SK-N-SH (cell line): ENCODE measurements at regions not wholly inside any gene's neighbourhood (a gene's known extent, or its start where the extent isn't known, plus 50 kb on each side); places are given as distances from the start of the nearest gene placed in this dataset.

ENCODE experiments used
- EP300 ChIP-seq, 2 experiments: IDR thresholded peaks; 2 replicates each; pipeline versions ENCODE4 v1.4.0 to v1.6.1; 2012; ENCODE audit warnings: borderline replicate concordance in 1 of 2, low read depth in 1 of 2, low read length in 1 of 2
- FOSL2 ChIP-seq: IDR thresholded peaks from 2 replicates; pipeline ENCODE4 v1.4.0; 2012; ENCODE audit warnings: low read depth, mild to moderate bottlenecking, moderate library complexity, borderline replicate concordance
- GABPA ChIP-seq: IDR thresholded peaks from 2 replicates; pipeline ENCODE4 v1.4.0; 2012; ENCODE audit warnings: low read depth, mild to moderate bottlenecking
- POLR2AphosphoS5 ChIP-seq: IDR thresholded peaks from 2 replicates; pipeline ENCODE4 v1.6.1; 2012; ENCODE audit warnings: low read depth, low read length
- RAD21 ChIP-seq: IDR thresholded peaks from 2 replicates; pipeline ENCODE4 v1.6.1; 2012; ENCODE audit warnings: mild to moderate bottlenecking, low read length
- RCOR1 ChIP-seq: fragments of 150-350 bp; IDR thresholded peaks from 2 replicates; pipeline ENCODE4 v1.6.1; 2017; ENCODE audit warnings: antibody characterized with exemption, low read length
- RFX5 ChIP-seq: IDR thresholded peaks from 2 replicates; pipeline ENCODE4 v1.6.1; 2012; ENCODE audit warnings: mild to moderate bottlenecking, improper control_type of control experiment, low read length
- SMC3 ChIP-seq: IDR thresholded peaks from 2 replicates; pipeline ENCODE4 v1.6.1; 2012; ENCODE audit warnings: low read depth, low read length, improper control_type of control experiment
- TAF1 ChIP-seq: IDR thresholded peaks from 2 replicates; pipeline ENCODE4 v1.6.1; 2012; ENCODE audit warnings: low read depth, mild to moderate bottlenecking, low read length, moderate library complexity, borderline replicate concordance
- TEAD4 ChIP-seq: IDR thresholded peaks from 2 replicates; pipeline ENCODE4 v1.4.0; 2012; ENCODE audit warnings: mild to moderate bottlenecking, borderline replicate concordance; ENCODE audit not compliant: insufficient read depth
- TF ChIP-seq, protein P1 (sequence below): fragments of 200-600 bp; sonication (generic); IDR thresholded peaks from 2 replicates; pipeline ENCODE4 v1.6.1; 2017; ENCODE audit warnings: antibody characterized with exemption, mild to moderate bottlenecking, moderate library complexity
- TF ChIP-seq, protein P2 (sequence below): fragments of 150-350 bp; IDR thresholded peaks from 2 replicates; pipeline ENCODE4 v1.6.1; 2017; ENCODE audit warnings: antibody characterized with exemption, low read length, low read depth, borderline replicate concordance
- TF ChIP-seq, protein P3 (sequence below): IDR thresholded peaks from 2 replicates; pipeline ENCODE4 v1.4.0; 2012; ENCODE audit warnings: low read depth
- TF ChIP-seq, protein P4 (sequence below): IDR thresholded peaks from 2 replicates; pipeline ENCODE4 v1.6.1; 2012; ENCODE audit warnings: mild to moderate bottlenecking, low read depth, low read length, moderate library complexity

DNA sequence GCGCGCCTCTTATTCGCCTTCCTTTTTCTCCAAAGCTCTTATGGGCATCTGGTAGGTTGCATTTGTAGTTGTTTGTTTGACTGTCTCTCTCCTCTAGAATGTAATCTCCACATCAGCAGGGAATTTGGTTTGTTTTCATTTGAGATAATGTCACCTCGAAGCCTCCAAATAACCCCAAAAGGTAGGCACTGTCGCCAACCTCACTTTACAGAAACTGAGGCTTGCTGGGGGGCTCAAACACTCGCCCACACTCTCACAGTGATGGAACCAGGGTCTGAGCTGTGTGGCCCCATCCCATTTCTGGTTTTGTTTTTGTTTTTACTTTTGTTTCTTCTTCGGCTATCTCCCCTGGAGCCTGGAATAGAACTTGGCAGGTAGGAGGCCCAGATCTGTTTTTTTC, 172.2 kb upstream of the MYCN start:
- TF ChIP-seq RCOR1: no peak
- TF ChIP-seq, protein P1, sequence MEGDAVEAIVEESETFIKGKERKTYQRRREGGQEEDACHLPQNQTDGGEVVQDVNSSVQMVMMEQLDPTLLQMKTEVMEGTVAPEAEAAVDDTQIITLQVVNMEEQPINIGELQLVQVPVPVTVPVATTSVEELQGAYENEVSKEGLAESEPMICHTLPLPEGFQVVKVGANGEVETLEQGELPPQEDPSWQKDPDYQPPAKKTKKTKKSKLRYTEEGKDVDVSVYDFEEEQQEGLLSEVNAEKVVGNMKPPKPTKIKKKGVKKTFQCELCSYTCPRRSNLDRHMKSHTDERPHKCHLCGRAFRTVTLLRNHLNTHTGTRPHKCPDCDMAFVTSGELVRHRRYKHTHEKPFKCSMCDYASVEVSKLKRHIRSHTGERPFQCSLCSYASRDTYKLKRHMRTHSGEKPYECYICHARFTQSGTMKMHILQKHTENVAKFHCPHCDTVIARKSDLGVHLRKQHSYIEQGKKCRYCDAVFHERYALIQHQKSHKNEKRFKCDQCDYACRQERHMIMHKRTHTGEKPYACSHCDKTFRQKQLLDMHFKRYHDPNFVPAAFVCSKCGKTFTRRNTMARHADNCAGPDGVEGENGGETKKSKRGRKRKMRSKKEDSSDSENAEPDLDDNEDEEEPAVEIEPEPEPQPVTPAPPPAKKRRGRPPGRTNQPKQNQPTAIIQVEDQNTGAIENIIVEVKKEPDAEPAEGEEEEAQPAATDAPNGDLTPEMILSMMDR: no peak
- TF ChIP-seq POLR2AphosphoS5: no peak
- no peak for TF ChIP-seq RFX5
- TF ChIP-seq FOSL2: no peak
- TF ChIP-seq SMC3: no peak
- no peak for TF ChIP-seq EP300 (IDR thresholded peaks at IDR 0.05; ENCODE audit: borderline replicate concordance in 1 of 2, low read depth in 1 of 2, low read length in 1 of 2)
- TF ChIP-seq, protein P2, sequence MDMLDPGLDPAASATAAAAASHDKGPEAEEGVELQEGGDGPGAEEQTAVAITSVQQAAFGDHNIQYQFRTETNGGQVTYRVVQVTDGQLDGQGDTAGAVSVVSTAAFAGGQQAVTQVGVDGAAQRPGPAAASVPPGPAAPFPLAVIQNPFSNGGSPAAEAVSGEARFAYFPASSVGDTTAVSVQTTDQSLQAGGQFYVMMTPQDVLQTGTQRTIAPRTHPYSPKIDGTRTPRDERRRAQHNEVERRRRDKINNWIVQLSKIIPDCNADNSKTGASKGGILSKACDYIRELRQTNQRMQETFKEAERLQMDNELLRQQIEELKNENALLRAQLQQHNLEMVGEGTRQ: no peak
- TF ChIP-seq, protein P3, sequence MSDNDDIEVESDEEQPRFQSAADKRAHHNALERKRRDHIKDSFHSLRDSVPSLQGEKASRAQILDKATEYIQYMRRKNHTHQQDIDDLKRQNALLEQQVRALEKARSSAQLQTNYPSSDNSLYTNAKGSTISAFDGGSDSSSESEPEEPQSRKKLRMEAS: no peak
- no peak for TF ChIP-seq RAD21
- no peak for TF ChIP-seq GABPA
- no peak for TF ChIP-seq TAF1
- no peak for TF ChIP-seq TEAD4
- TF ChIP-seq, protein P4, sequence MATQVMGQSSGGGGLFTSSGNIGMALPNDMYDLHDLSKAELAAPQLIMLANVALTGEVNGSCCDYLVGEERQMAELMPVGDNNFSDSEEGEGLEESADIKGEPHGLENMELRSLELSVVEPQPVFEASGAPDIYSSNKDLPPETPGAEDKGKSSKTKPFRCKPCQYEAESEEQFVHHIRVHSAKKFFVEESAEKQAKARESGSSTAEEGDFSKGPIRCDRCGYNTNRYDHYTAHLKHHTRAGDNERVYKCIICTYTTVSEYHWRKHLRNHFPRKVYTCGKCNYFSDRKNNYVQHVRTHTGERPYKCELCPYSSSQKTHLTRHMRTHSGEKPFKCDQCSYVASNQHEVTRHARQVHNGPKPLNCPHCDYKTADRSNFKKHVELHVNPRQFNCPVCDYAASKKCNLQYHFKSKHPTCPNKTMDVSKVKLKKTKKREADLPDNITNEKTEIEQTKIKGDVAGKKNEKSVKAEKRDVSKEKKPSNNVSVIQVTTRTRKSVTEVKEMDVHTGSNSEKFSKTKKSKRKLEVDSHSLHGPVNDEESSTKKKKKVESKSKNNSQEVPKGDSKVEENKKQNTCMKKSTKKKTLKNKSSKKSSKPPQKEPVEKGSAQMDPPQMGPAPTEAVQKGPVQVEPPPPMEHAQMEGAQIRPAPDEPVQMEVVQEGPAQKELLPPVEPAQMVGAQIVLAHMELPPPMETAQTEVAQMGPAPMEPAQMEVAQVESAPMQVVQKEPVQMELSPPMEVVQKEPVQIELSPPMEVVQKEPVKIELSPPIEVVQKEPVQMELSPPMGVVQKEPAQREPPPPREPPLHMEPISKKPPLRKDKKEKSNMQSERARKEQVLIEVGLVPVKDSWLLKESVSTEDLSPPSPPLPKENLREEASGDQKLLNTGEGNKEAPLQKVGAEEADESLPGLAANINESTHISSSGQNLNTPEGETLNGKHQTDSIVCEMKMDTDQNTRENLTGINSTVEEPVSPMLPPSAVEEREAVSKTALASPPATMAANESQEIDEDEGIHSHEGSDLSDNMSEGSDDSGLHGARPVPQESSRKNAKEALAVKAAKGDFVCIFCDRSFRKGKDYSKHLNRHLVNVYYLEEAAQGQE: no peak
